H1 (cell line): ENCODE measurements at regions not wholly inside any gene's neighbourhood (a gene's known extent, or its start where the extent isn't known, plus 50 kb on each side); places are given as distances from the start of the nearest gene placed in this dataset.

Experiments
- CTCF ChIA-PET: fragments of 300-600 bp; sonication (Branson Sonifier 250); formaldehyde crosslinking; loops from one replicate; lab custom pipeline; 2021; ENCODE audit not compliant: partially characterized antibody; lab: Charles Lee
- POLR2A ChIA-PET: fragments of 300-600 bp; sonication (Branson Sonifier 250); formaldehyde crosslinking; loops from one replicate; lab custom pipeline; 2021; ENCODE audit warnings: inconsistent platforms; ENCODE audit not compliant: partially characterized antibody; lab: Charles Lee
- DNase-seq, 2 experiments: peaks; one replicate each; pipeline versions ENCODE4 v3.0.0 to v3.0.0-alpha.2; 2010 to 2022; ENCODE audit warnings: low spot score in 2 of 2, low read depth in 1 of 2, mixed read lengths in 1 of 2
- FAIRE-seq: peaks from 2 replicates; lab custom pipeline; 2011; peaks lifted over from hg19 to GRCh38; lab: Jason Lieb, UNC
- H2AFZ ChIP-seq: 2 replicates; pipeline ENCODE4 v1.8.1; 2012; ENCODE audit warnings: low read length, inconsistent platforms
- H2AK5ac ChIP-seq: 2 replicates; pipeline ENCODE4 v1.6.1; 2013; ENCODE audit warnings: low read depth, low read length
- H2BK120ac ChIP-seq: replicated peaks from 2 replicates; pipeline ENCODE3; 2013; ENCODE audit warnings: low read depth, low read length, inconsistent platforms
- H2BK12ac ChIP-seq: 2 replicates; pipeline ENCODE4 v1.6.1; 2013; ENCODE audit warnings: low read depth, low read length
- H2BK15ac ChIP-seq: 2 replicates; pipeline ENCODE4 v1.6.1; 2013; ENCODE audit warnings: low read length
- H2BK20ac ChIP-seq: 2 replicates; pipeline ENCODE4 v1.6.1; 2013; ENCODE audit warnings: low read length
- H2BK5ac ChIP-seq: 2 replicates; pipeline ENCODE4 v1.6.1; 2013; ENCODE audit warnings: low read depth, low read length
- H3K14ac ChIP-seq: 2 replicates; pipeline ENCODE4 v1.6.1; 2013; ENCODE audit warnings: inconsistent platforms; ENCODE audit not compliant: insufficient read length
- H3K18ac ChIP-seq: 2 replicates; pipeline ENCODE4 v1.6.1; 2013; ENCODE audit warnings: low read length; ENCODE audit errors: extremely low read depth
- H3K23ac ChIP-seq: 2 replicates; pipeline ENCODE4 v1.6.1; 2013; ENCODE audit warnings: inconsistent platforms; ENCODE audit not compliant: insufficient read length
- H3K23me2 ChIP-seq: 2 replicates; pipeline ENCODE4 v1.6.1; 2013; ENCODE audit warnings: low read depth, low read length
- H3K27ac ChIP-seq: 2 replicates; pipeline ENCODE4 v1.6.1; 2011; ENCODE audit warnings: low read depth, low read length, inconsistent platforms
- H3K27me3 ChIP-seq, 4 experiments: replicated peaks in 1 of 4; 1 replicate in 1 of 4; 2 replicates in 3 of 4; pipeline versions ENCODE4 v1.6.1 to v1.8.1; 2011 to 2013; ENCODE audit warnings: low read length in 3 of 4, mild to moderate bottlenecking in 3 of 4, inconsistent platforms in 2 of 4, mixed read lengths in 2 of 4, moderate library complexity in 1 of 4; ENCODE audit not compliant: control insufficient read depth in 3 of 4, insufficient read depth in 3 of 4; ENCODE audit errors: extremely low read depth in 1 of 4
- H3K36me3 ChIP-seq, 4 experiments: 2 replicates each; pipeline versions ENCODE4 v1.6.1 to v1.8.1; 2011 to 2013; ENCODE audit warnings: mild to moderate bottlenecking in 4 of 4, low read length in 3 of 4, moderate library complexity in 2 of 4, control low read depth in 1 of 4, inconsistent platforms in 1 of 4; ENCODE audit not compliant: insufficient read depth in 4 of 4, control insufficient read depth in 2 of 4
- H3K4ac ChIP-seq: replicated peaks from 2 replicates; pipeline ENCODE3; 2013; ENCODE audit warnings: low read length, low read depth, mixed read lengths, inconsistent platforms; ENCODE audit not compliant: insufficient read length
- H3K4me1 ChIP-seq, 4 experiments: replicated peaks in 1 of 4; 1 replicate in 1 of 4; 2 replicates in 3 of 4; pipeline versions ENCODE4 v1.6.1 to v1.8.1; 2011 to 2013; ENCODE audit warnings: low read length in 3 of 4, inconsistent platforms in 2 of 4, mixed read lengths in 1 of 4; ENCODE audit not compliant: insufficient read depth in 4 of 4, control insufficient read depth in 3 of 4
- H3K4me2 ChIP-seq, 2 experiments: 2 replicates each; pipeline versions ENCODE4 v1.6.1 to v1.8.1; 2011 to 2013; ENCODE audit warnings: low read depth in 2 of 2, low read length in 2 of 2, control low read depth in 1 of 2, inconsistent platforms in 1 of 2, mild to moderate bottlenecking in 1 of 2; ENCODE audit not compliant: insufficient read depth in 1 of 2
- H3K4me3 ChIP-seq, 4 experiments: fragments of 200-600, 300-600 bp in 1 of 4; sonication (generic), shearing (Covaris generic), sonication (Bioruptor Twin) in 1 of 4; 2 replicates each; pipeline versions ENCODE4 v1.5.1 to v1.8.1; 2011 to 2016; ENCODE audit warnings: low read length in 4 of 4, low read depth in 3 of 4, control low read depth in 2 of 4, inconsistent platforms in 2 of 4, mild to moderate bottlenecking in 2 of 4, mixed read lengths in 1 of 4, moderate library complexity in 1 of 4; ENCODE audit not compliant: insufficient read depth in 2 of 4; ENCODE audit errors: extremely low read depth in 1 of 4
- H3K56ac ChIP-seq: replicated peaks from 2 replicates; pipeline ENCODE3; 2013; ENCODE audit warnings: low read depth, mild to moderate bottlenecking, mixed read lengths, low read length, inconsistent platforms; ENCODE audit not compliant: insufficient read length
- H3K79me1 ChIP-seq: 2 replicates; pipeline ENCODE4 v1.6.1; 2013; ENCODE audit warnings: low read depth, low read length, control low read depth
- H3K79me2 ChIP-seq, 2 experiments: 2 replicates each; pipeline versions ENCODE4 v1.6.1 to v1.8.1; 2012 to 2013; ENCODE audit warnings: low read length in 2 of 2, mild to moderate bottlenecking in 2 of 2, inconsistent platforms in 1 of 2; ENCODE audit not compliant: insufficient read depth in 2 of 2, control insufficient read depth in 1 of 2
- H3K9ac ChIP-seq, 4 experiments: replicated peaks in 1 of 4; 1 replicate in 1 of 4; 2 replicates in 3 of 4; pipeline versions ENCODE4 v1.6.1 to v1.8.1; 2011 to 2013; ENCODE audit warnings: low read depth in 3 of 4, low read length in 3 of 4, control low read depth in 2 of 4, mild to moderate bottlenecking in 2 of 4, moderate library complexity in 2 of 4, inconsistent platforms in 1 of 4; ENCODE audit errors: extremely low read depth in 1 of 4
- H3K9me3 ChIP-seq, 2 experiments: 2 replicates each; pipeline versions ENCODE4 v1.6.1 to v1.8.1; 2012 to 2013; ENCODE audit warnings: mild to moderate bottlenecking in 2 of 2, moderate library complexity in 2 of 2, control low read depth in 1 of 2, inconsistent platforms in 1 of 2, low read depth in 1 of 2, low read length in 1 of 2, mixed read lengths in 1 of 2; ENCODE audit not compliant: insufficient read depth in 2 of 2
- H4K20me1 ChIP-seq, 2 experiments: replicated peaks in 1 of 2; 2 replicates each; pipeline versions ENCODE3 to v1.8.1; 2011 to 2013; ENCODE audit warnings: inconsistent platforms in 2 of 2, low read length in 2 of 2, mild to moderate bottlenecking in 1 of 2; ENCODE audit not compliant: insufficient read depth in 2 of 2, control insufficient read depth in 1 of 2
- H4K5ac ChIP-seq: 2 replicates; pipeline ENCODE4 v1.6.1; 2013; ENCODE audit warnings: low read length, low read depth, mixed read lengths, inconsistent platforms; ENCODE audit not compliant: insufficient read length
- H4K8ac ChIP-seq: 2 replicates; pipeline ENCODE4 v1.8.0; 2013; ENCODE audit warnings: mild to moderate bottlenecking, moderate library complexity, low read length, inconsistent platforms; ENCODE audit not compliant: insufficient read depth; ENCODE audit errors: extremely low read depth
- H4K91ac ChIP-seq: replicated peaks from 2 replicates; pipeline ENCODE3; 2013; ENCODE audit warnings: low read length, mixed read lengths, inconsistent platforms; ENCODE audit not compliant: insufficient read length
- CHD1 ChIP-seq: IDR thresholded peaks from 2 replicates; pipeline ENCODE4 v1.6.1; 2012; ENCODE audit warnings: low read depth, low read length, improper control_type of control experiment
- GABPA ChIP-seq: IDR thresholded peaks from 2 replicates; pipeline ENCODE4 v1.6.1; 2011; ENCODE audit warnings: mild to moderate bottlenecking, low read length, moderate library complexity, borderline replicate concordance; ENCODE audit not compliant: insufficient read depth
- POLR2A ChIP-seq, 2 experiments: IDR thresholded peaks; 1 replicate in 1 of 2; 2 replicates in 1 of 2; pipeline ENCODE4 v1.6.1; 2011; ENCODE audit warnings: low read depth in 2 of 2, low read length in 2 of 2, mild to moderate bottlenecking in 2 of 2; ENCODE audit errors: control extremely low read depth in 1 of 2
- RNF2 ChIP-seq: fragments of 200-900, 300-1000 bp; sonication (generic); IDR thresholded peaks from 2 replicates; pipeline ENCODE4 v1.7.1; 2016; ENCODE audit warnings: borderline replicate concordance, low read depth, mild to moderate bottlenecking, antibody characterized with exemption, low read length; ENCODE audit not compliant: poor library complexity, severe bottlenecking; ENCODE audit errors: missing control alignments
- WGBS, 2 experiments: shearing (Covaris generic) in 1 of 2; methylation state at CpG; one replicate each; pipeline versions ENCODE4 v1.1.6 to v1.1.7; 2013 to 2015; ENCODE audit warnings: low lambda C conversion rate in 2 of 2, mixed read lengths in 2 of 2, inconsistent platforms in 1 of 2, low coverage in 1 of 2, missing lambda C conversion rate in 1 of 2; ENCODE audit not compliant: insufficient replicate concordance in 2 of 2, insufficient coverage in 1 of 2, insufficient read length in 1 of 2; ENCODE audit errors: extremely low coverage in 1 of 2, missing lambda C conversion rate in 1 of 2; 5-methylcytosine and 5-hydroxymethylcytosine counted together

- Histone ChIP-seq H3K4me3 (no peak overlapping the region), H3K36me3 (no peaks in the 10 kb centered on the region), H3K18ac (no peak overlapping the region), H3K27ac (no peak overlapping the region), H3K23ac (no peak overlapping the region), H2AK5ac (no peak overlapping the region), H3K4ac (no peak overlapping the region), H4K8ac (no peak overlapping the region), H2BK12ac (no peak overlapping the region), H2BK120ac (no peak overlapping the region), H2BK5ac (no peak overlapping the region), H3K9ac (no peak overlapping the region), H3K4me2 (no peak overlapping the region), H2AFZ (no peak overlapping the region), H3K9me3 (no peaks in the 10 kb centered on the region), H3K27me3 (peaks cover 0 to 1% (median 0%) of the 10 kb centered on the region in 4 experiments; a peak in 1 of 7 replicates), H3K4me1 (no peaks in the 10 kb centered on the region), H3K79me1 (no peaks in the 10 kb centered on the region), H2BK20ac (no peak overlapping the region), H3K14ac (no peak overlapping the region), H4K91ac (no peak overlapping the region), H4K5ac (no peak overlapping the region), H3K79me2 (no peaks in the 10 kb centered on the region), H2BK15ac (no peak overlapping the region), H4K20me1 (no peaks in the 10 kb centered on the region), H3K56ac (no peak overlapping the region), H3K23me2 (no peaks in the 10 kb centered on the region)
- CTCF ChIA-PET = no interaction called here
- FAIRE-seq (no peak), DNase-seq (no peak)
- POLR2A ChIA-PET = no interaction called here
- WGBS, 2 experiments = 87% methylated on average over 1 of the region's 1 CpG; no CpG with 5 or more reads in 1 of the 2 experiments
- no peak for TF ChIP-seq GABPA
- no peak for TF ChIP-seq POLR2A (IDR thresholded peaks at IDR 0.05; ENCODE audit: control extremely low read depth in 1 of 2, low read depth in 2 of 2, low read length in 2 of 2)
- TF ChIP-seq RNF2 = no peak
- TF ChIP-seq CHD1 = no peak
Measured at GRCh38 chr2:186093174-186093573, 354.6 kb downstream of the FSIP2 start.
